IMR-90 (cell line): ENCODE measurements at regions not wholly inside any gene's neighbourhood (a gene's known extent, or its start where the extent isn't known, plus 50 kb on each side); places are given as distances from the start of the nearest gene placed in this dataset.

ENCODE experiments used
- ATAC-seq: fragments of 200-7000 bp; cut with Tn5 transposase; 2 replicates; pipeline ENCODE4 v1.9.1; 2020; ENCODE audit warnings: low read depth, mild to moderate bottlenecking, moderate library complexity
- BruUV-seq: library from RNA; stranded (reverse); fragments of 400-500 nt; replicated peaks from 2 replicates; lab custom pipeline; 2021; lab: Mats Ljungman, UMichigan
- CTCF ChIA-PET: fragments of 300-600 bp; formaldehyde crosslinking; extraction: SDS; loops from one replicate; lab custom pipeline; 2021; ENCODE audit warnings: antibody characterized with exemption; lab: Yijun Ruan, JAX
- POLR2A ChIA-PET: fragments of 300-600 bp; sonication (Branson Sonifier 250); formaldehyde crosslinking; loops from one replicate; lab custom pipeline; 2022; ENCODE audit warnings: antibody characterized with exemption; ENCODE audit not compliant: unreplicated experiment; lab: Charles Lee
- DNase-seq: peaks from one replicate; pipeline ENCODE4 v3.0.0; 2013
- H2AFZ ChIP-seq: replicated peaks from 2 replicates; pipeline ENCODE3; 2013; ENCODE audit warnings: low read length, mild to moderate bottlenecking; ENCODE audit not compliant: poor library complexity
- H2AK5ac ChIP-seq: 2 replicates; pipeline ENCODE4 v1.6.1; 2013; ENCODE audit warnings: low read depth, low read length, inconsistent platforms
- H2AK9ac ChIP-seq: replicated peaks from 2 replicates; pipeline ENCODE3; 2013; ENCODE audit warnings: mild to moderate bottlenecking, low read depth, low read length, moderate library complexity; ENCODE audit not compliant: poor library complexity
- H2BK120ac ChIP-seq: 2 replicates; pipeline ENCODE4 v1.6.1; 2013; ENCODE audit warnings: low read depth, low read length, inconsistent platforms
- H2BK15ac ChIP-seq: 3 replicates; pipeline ENCODE4 v1.6.1; 2013; ENCODE audit warnings: low read depth, low read length, inconsistent platforms
- H2BK20ac ChIP-seq: 2 replicates; pipeline ENCODE4 v1.6.1; 2013; ENCODE audit warnings: low read depth, mild to moderate bottlenecking, inconsistent platforms, low read length, moderate library complexity
- H2BK5ac ChIP-seq: 2 replicates; pipeline ENCODE4 v1.6.1; 2013; ENCODE audit warnings: mild to moderate bottlenecking, low read depth, low read length, inconsistent platforms; ENCODE audit not compliant: poor library complexity, severe bottlenecking
- H3K14ac ChIP-seq: replicated peaks from 2 replicates; pipeline ENCODE4 v1.6.1; 2013; ENCODE audit warnings: low read depth, low read length, inconsistent platforms
- H3K18ac ChIP-seq: 2 replicates; pipeline ENCODE4 v1.6.1; 2013; ENCODE audit warnings: low read depth, low read length, control low read depth
- H3K23ac ChIP-seq: 2 replicates; pipeline ENCODE4 v1.6.1; 2013; ENCODE audit warnings: low read depth, low read length, inconsistent platforms
- H3K27ac ChIP-seq: 2 replicates; pipeline ENCODE4 v1.5.1; 2013; ENCODE audit warnings: mild to moderate bottlenecking, control low read depth, low read length; ENCODE audit not compliant: insufficient read depth
- H3K27me3 ChIP-seq: 2 replicates; pipeline ENCODE4 v1.6.1; 2013; ENCODE audit warnings: low read length; ENCODE audit not compliant: control insufficient read depth, insufficient read depth
- H3K36me3 ChIP-seq: 2 replicates; pipeline ENCODE4 v1.6.1; 2013; ENCODE audit warnings: low read length, mixed read lengths; ENCODE audit not compliant: control insufficient read depth, insufficient read depth
- H3K4ac ChIP-seq: 2 replicates; pipeline ENCODE4 v1.6.1; 2013; ENCODE audit warnings: low read depth, low read length, inconsistent platforms
- H3K4me1 ChIP-seq: 2 replicates; pipeline ENCODE4 v1.6.1; 2013; ENCODE audit warnings: low read length, mixed read lengths; ENCODE audit not compliant: control insufficient read depth, insufficient read depth
- H3K4me2 ChIP-seq: 2 replicates; pipeline ENCODE4 v1.6.1; 2013; ENCODE audit warnings: low read depth, mild to moderate bottlenecking, control low read depth, low read length, moderate library complexity
- H3K4me3 ChIP-seq: 2 replicates; pipeline ENCODE4 v1.5.1; 2013; ENCODE audit warnings: low read depth, mild to moderate bottlenecking, control low read depth, low read length, moderate library complexity; ENCODE audit not compliant: insufficient read depth
- H3K56ac ChIP-seq: 2 replicates; pipeline ENCODE4 v1.6.1; 2013; ENCODE audit warnings: low read length, inconsistent platforms; ENCODE audit not compliant: insufficient read depth; ENCODE audit errors: extremely low read depth
- H3K79me1 ChIP-seq, 2 experiments: 2 replicates each; pipeline ENCODE4 v1.6.1; 2013; ENCODE audit warnings: low read length in 2 of 2, inconsistent platforms in 1 of 2, low read depth in 1 of 2
- H3K9ac ChIP-seq: 2 replicates; pipeline ENCODE4 v1.6.1; 2013; ENCODE audit warnings: low read depth, low read length, control low read depth
- H3K9me1 ChIP-seq: 2 replicates; pipeline ENCODE4 v1.6.1; 2013; ENCODE audit warnings: low read length, inconsistent platforms; ENCODE audit not compliant: insufficient read depth
- H3K9me3 ChIP-seq: 2 replicates; pipeline ENCODE4 v1.6.1; 2013; ENCODE audit warnings: low read length; ENCODE audit not compliant: control insufficient read depth, insufficient read depth
- H4K20me1 ChIP-seq: 2 replicates; pipeline ENCODE4 v1.6.1; 2013; ENCODE audit warnings: low read length, inconsistent platforms; ENCODE audit not compliant: insufficient read depth
- H4K5ac ChIP-seq: 2 replicates; pipeline ENCODE4 v1.6.1; 2013; ENCODE audit warnings: mild to moderate bottlenecking, low read depth, low read length, control low read depth
- H4K8ac ChIP-seq, 2 experiments: 2 replicates each; pipeline ENCODE4 v1.6.1; 2013; ENCODE audit warnings: low read depth in 2 of 2, low read length in 2 of 2, control low read depth in 1 of 2, inconsistent platforms in 1 of 2
- H4K91ac ChIP-seq: 2 replicates; pipeline ENCODE4 v1.6.1; 2013; ENCODE audit warnings: low read depth, low read length, inconsistent platforms; ENCODE audit not compliant: insufficient read depth
- CTCF ChIP-seq: conservative IDR thresholded peaks from 2 replicates; pipeline ENCODE4 v1.5.1; 2012; ENCODE audit warnings: mild to moderate bottlenecking, low read depth, low read length, improper control_type of control experiment
- MAFK ChIP-seq: IDR thresholded peaks from 2 replicates; pipeline ENCODE4 v1.6.1; 2012; ENCODE audit warnings: low read depth, low read length, improper control_type of control experiment
- MAZ ChIP-seq: IDR thresholded peaks from 2 replicates; pipeline ENCODE4 v1.6.1; 2012; ENCODE audit warnings: low read depth, mild to moderate bottlenecking, low read length, improper control_type of control experiment, moderate library complexity, borderline replicate concordance
- MXI1 ChIP-seq: IDR thresholded peaks from 2 replicates; pipeline ENCODE4 v1.6.1; 2012; ENCODE audit warnings: low read depth, mild to moderate bottlenecking, low read length, moderate library complexity, borderline replicate concordance
- NFE2L2 ChIP-seq: fragments of 150-350 bp; IDR thresholded peaks from 2 replicates; pipeline ENCODE4 v1.6.1; 2016; ENCODE audit warnings: low read depth, mild to moderate bottlenecking, low read length
- RFX5 ChIP-seq: IDR thresholded peaks from 2 replicates; pipeline ENCODE4 v1.8.0; 2012; ENCODE audit warnings: low read depth, mild to moderate bottlenecking, low read length, moderate library complexity
- SMC3 ChIP-seq: fragments of 150-350 bp; IDR thresholded peaks from 2 replicates; pipeline ENCODE4 v1.6.1; 2016; ENCODE audit warnings: low read depth, mild to moderate bottlenecking, antibody characterized with exemption, low read length, moderate library complexity
- WGBS, 2 experiments: methylation state at CpG; one replicate each; pipeline versions ENCODE4 v1.1.5 to v1.1.7; 2013; ENCODE audit warnings: missing lambda C conversion rate in 2 of 2; ENCODE audit not compliant: insufficient read length in 1 of 2; ENCODE audit errors: extremely low coverage in 2 of 2; 5-methylcytosine and 5-hydroxymethylcytosine counted together
- dilution Hi-C: fragments of 300-500 bp; cut with HindIII; formaldehyde crosslinking; loops from one replicate; pipeline ENCODE4 v1.14.3; 2018; ENCODE audit warnings: low sequenced_read_pairs; ENCODE audit not compliant: unreplicated experiment
- in situ Hi-C: fragments of 300-500 bp; cut with MboI; formaldehyde crosslinking; loops from 3 replicates; pipeline ENCODE4 v1.14.3; 2019; ENCODE audit warnings: low sequenced_read_pairs, inconsistent platforms, mixed read lengths
- intact Hi-C: fragments of 100-400 bp; cut with micrococcal nuclease; formaldehyde crosslinking; loops from 2 replicates; pipeline ENCODE4 v1.10.0; 2022
- TF ChIP-seq, protein P1 (sequence below): fragments of 150-350 bp; IDR thresholded peaks from 2 replicates; pipeline ENCODE4 v1.6.1; 2017; ENCODE audit warnings: mild to moderate bottlenecking, antibody characterized with exemption, low read length, low read depth
- TF ChIP-seq, protein P2 (sequence below): fragments of 150-350 bp; IDR thresholded peaks from 2 replicates; pipeline ENCODE4 v1.6.1; 2016; ENCODE audit warnings: low read depth, mild to moderate bottlenecking, low read length, moderate library complexity, borderline replicate concordance

DNA sequence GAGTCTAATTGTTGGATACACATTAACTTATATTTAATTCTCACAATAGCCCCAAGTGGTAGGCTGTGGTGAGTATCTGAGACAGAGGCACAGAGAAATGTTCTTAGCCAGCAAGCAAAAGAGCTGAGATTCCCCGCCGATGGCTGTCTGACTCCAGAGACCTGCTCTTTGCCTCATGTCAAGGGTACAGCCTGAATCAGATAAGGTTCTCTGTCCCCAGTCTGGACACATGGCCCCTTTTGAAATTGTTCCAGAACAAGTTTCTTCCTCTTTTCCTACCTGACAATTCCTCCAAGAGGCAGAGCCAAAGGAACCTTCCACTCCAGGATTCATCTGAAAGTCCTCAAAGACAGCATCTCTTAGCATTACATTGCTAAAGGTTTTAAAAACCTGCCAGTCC is 512.9 kb upstream of the TNP1 start:
- Histone ChIP-seq H3K14ac (peak overlapping the region; percentile 13; the same call in 1 of the 2 replicates), H3K27ac (no peak overlapping the region), H3K18ac (peak overlapping the region; percentile 33), H3K56ac (no peak overlapping the region), H2BK20ac (peak overlapping the region; percentile 62), H4K91ac (peak overlapping the region; percentile 69), H2AFZ (no peak overlapping the region), H3K36me3 (no peaks in the 10 kb centered on the region), H3K4me2 (no peak overlapping the region), H3K79me1 (no peaks in the 10 kb centered on the region), H3K23ac (no peak overlapping the region), H2BK15ac (peak overlapping the region; percentile 73; the same call in 2 of the 3 replicates), H4K8ac (peak overlapping the region; percentile 12 to 63; a peak in 3 of 4 replicates), H2BK120ac (peak overlapping the region; percentile 86), H3K4me3 (no peak overlapping the region), H3K9ac (no peak overlapping the region), H3K27me3 (no peaks in the 10 kb centered on the region), H4K20me1 (no peaks in the 10 kb centered on the region), H4K5ac (peak overlapping the region; percentile 3; the same call in 1 of the 2 replicates), H2BK5ac (no peak overlapping the region), H2AK5ac (0 out of 2 replicates have a peak overlapping the region, but pooled peaks have one; percentile 65), H3K4me1 (peaks cover 15% of the 10 kb centered on the region), H3K9me1 (peaks cover 15% of the 10 kb centered on the region), H3K9me3 (no peaks in the 10 kb centered on the region), H3K4ac (peak overlapping the region; percentile 65), H2AK9ac (no peak overlapping the region)
- DNase-seq (no peak), ATAC-seq (no peak)
- no peak for TF ChIP-seq NFE2L2
- TF ChIP-seq CTCF = no peak
- no peak for TF ChIP-seq RFX5
- no peak for TF ChIP-seq SMC3
- TF ChIP-seq, protein P1, sequence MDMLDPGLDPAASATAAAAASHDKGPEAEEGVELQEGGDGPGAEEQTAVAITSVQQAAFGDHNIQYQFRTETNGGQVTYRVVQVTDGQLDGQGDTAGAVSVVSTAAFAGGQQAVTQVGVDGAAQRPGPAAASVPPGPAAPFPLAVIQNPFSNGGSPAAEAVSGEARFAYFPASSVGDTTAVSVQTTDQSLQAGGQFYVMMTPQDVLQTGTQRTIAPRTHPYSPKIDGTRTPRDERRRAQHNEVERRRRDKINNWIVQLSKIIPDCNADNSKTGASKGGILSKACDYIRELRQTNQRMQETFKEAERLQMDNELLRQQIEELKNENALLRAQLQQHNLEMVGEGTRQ = no peak
- no peak for TF ChIP-seq MAFK
- TF ChIP-seq MXI1 = no peak
- TF ChIP-seq, protein P2, sequence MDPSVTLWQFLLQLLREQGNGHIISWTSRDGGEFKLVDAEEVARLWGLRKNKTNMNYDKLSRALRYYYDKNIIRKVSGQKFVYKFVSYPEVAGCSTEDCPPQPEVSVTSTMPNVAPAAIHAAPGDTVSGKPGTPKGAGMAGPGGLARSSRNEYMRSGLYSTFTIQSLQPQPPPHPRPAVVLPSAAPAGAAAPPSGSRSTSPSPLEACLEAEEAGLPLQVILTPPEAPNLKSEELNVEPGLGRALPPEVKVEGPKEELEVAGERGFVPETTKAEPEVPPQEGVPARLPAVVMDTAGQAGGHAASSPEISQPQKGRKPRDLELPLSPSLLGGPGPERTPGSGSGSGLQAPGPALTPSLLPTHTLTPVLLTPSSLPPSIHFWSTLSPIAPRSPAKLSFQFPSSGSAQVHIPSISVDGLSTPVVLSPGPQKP = no peak
- no peak for TF ChIP-seq MAZ
- in situ Hi-C loops (no loop called here), intact Hi-C loops (no loop called here), dilution Hi-C loops (no loop called here)
- POLR2A ChIA-PET = no interaction called here
- WGBS, 2 experiments = 90% methylated on average over 2 of the region's 2 CpGs; no CpG with 5 or more reads in 1 of the 2 experiments
- CTCF ChIA-PET = no interaction called here
- BruUV-seq = no TSS peak
